ENCODE measurements at regions not wholly inside any gene's neighbourhood (a gene's known extent, or its start where the extent isn't known, plus 50 kb on each side); places are given as distances from the start of the nearest gene placed in this dataset.

- Histone ChIP-seq H3K36me3 (replicated peaks in 1 of 2; ENCODE audit: control insufficient read depth in 1 of 2, insufficient read depth in 2 of 2, low read length in 2 of 2) (no peaks in the 10 kb centered on the region), H3K27ac (ENCODE audit: extremely low read length, insufficient read depth, low read length) (no peak overlapping the region), H3K9me3 (ENCODE audit: low read length) (peaks cover 17% of the 10 kb centered on the region; the same call in 1 of the 2 replicates), H3K27me3 (ENCODE audit: control insufficient read depth in 1 of 2, insufficient read depth in 2 of 2, low read length in 2 of 2) (no peaks in the 10 kb centered on the region), H3K79me2 (ENCODE audit: insufficient read depth, low read length) (no peaks in the 10 kb centered on the region), H3K4me2 (ENCODE audit: low read depth, low read length) (no peak overlapping the region), H2AFZ (ENCODE audit: low read length) (no peak overlapping the region), H3K9ac (ENCODE audit: insufficient read depth, low read depth, low read length) (no peak overlapping the region), H3K4me1 (ENCODE audit: insufficient read depth, low read length) (no peaks in the 10 kb centered on the region), H3K4me3 (replicated peaks in 1 of 3; ENCODE audit: insufficient read depth in 1 of 3, low read depth in 2 of 3, low read length in 3 of 3) (no peak overlapping the region), H4K20me1 (ENCODE audit: insufficient read depth, low read length) (no peaks in the 10 kb centered on the region)
- TF ChIP-seq PPARG (CRISPR knock-in tag; conservative IDR thresholded peaks at IDR 0.05) = no peak
- TF ChIP-seq MLX (CRISPR knock-in tag; IDR thresholded peaks at IDR 0.05) = no peak
- TF ChIP-seq, protein P1, sequence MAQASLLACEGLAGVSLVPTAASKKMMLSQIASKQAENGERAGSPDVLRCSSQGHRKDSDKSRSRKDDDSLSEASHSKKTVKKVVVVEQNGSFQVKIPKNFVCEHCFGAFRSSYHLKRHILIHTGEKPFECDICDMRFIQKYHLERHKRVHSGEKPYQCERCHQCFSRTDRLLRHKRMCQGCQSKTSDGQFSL (CRISPR knock-in tag; IDR thresholded peaks at IDR 0.05) = no peak
- TF ChIP-seq, protein P2, sequence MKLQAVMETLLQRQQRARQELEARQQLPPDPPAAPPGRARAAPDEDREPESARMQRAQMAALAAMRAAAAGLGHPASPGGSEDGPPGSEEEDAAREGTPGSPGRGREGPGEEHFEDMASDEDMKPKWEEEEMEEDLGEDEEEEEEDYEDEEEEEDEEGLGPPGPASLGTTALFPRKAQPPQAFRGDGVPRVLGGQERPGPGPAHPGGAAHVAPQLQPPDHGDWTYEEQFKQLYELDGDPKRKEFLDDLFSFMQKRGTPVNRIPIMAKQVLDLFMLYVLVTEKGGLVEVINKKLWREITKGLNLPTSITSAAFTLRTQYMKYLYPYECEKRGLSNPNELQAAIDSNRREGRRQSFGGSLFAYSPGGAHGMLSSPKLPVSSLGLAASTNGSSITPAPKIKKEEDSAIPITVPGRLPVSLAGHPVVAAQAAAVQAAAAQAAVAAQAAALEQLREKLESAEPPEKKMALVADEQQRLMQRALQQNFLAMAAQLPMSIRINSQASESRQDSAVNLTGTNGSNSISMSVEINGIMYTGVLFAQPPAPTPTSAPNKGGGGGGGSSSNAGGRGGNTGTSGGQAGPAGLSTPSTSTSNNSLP (IDR thresholded peaks at IDR 0.05; ENCODE audit: low read depth, low read length) = no peak
- no peak for TF ChIP-seq ZNF670 (CRISPR knock-in tag; IDR thresholded peaks at IDR 0.05; ENCODE audit: borderline replicate concordance)
- no peak for TF ChIP-seq ZNF839 (CRISPR knock-in tag; IDR thresholded peaks at IDR 0.05; ENCODE audit: borderline replicate concordance)
- TF ChIP-seq ZNF589 (CRISPR knock-in tag; conservative IDR thresholded peaks at IDR 0.05) = no peak
- no peak for TF ChIP-seq PHF21A (CRISPR knock-in tag; IDR thresholded peaks at IDR 0.05)
- no peak for TF ChIP-seq ESRRA (CRISPR knock-in tag; IDR thresholded peaks at IDR 0.05; ENCODE audit: low read depth)
- no peak for TF ChIP-seq TFDP2 (CRISPR knock-in tag; IDR thresholded peaks at IDR 0.05)
- TF ChIP-seq MBD4 (IDR thresholded peaks at IDR 0.05; ENCODE audit: borderline replicate concordance, low read length) = no peak
- TF ChIP-seq, protein P3, sequence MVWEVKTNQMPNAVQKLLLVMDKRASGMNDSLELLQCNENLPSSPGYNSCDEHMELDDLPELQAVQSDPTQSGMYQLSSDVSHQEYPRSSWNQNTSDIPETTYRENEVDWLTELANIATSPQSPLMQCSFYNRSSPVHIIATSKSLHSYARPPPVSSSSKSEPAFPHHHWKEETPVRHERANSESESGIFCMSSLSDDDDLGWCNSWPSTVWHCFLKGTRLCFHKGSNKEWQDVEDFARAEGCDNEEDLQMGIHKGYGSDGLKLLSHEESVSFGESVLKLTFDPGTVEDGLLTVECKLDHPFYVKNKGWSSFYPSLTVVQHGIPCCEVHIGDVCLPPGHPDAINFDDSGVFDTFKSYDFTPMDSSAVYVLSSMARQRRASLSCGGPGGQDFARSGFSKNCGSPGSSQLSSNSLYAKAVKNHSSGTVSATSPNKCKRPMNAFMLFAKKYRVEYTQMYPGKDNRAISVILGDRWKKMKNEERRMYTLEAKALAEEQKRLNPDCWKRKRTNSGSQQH (CRISPR knock-in tag; IDR thresholded peaks at IDR 0.05; ENCODE audit: low read depth) = no peak
- no peak for TF ChIP-seq ZSCAN9 (CRISPR knock-in tag; IDR thresholded peaks at IDR 0.05; ENCODE audit: borderline replicate concordance)
- TF ChIP-seq CBFB (CRISPR knock-in tag; IDR thresholded peaks at IDR 0.05) = no peak
- no peak for TF ChIP-seq DPF2 (CRISPR knock-in tag; IDR thresholded peaks at IDR 0.05; ENCODE audit: borderline replicate concordance, low read depth)
- TF ChIP-seq PHF8 (CRISPR knock-in tag; IDR thresholded peaks at IDR 0.05) = no peak
- no peak for TF ChIP-seq BRF2 (CRISPR knock-in tag; IDR thresholded peaks at IDR 0.05)
- TF ChIP-seq ZSCAN29 (CRISPR knock-in tag; conservative IDR thresholded peaks at IDR 0.05) = no peak
- TF ChIP-seq ZNF33B (CRISPR knock-in tag; IDR thresholded peaks at IDR 0.05) = no peak
- FAIRE-seq (no peak), DNase-seq (ENCODE audit: low spot score) (no peak), ATAC-seq (no peak)
- ChIA-PET POLR2A (no interaction called here), CTCF (ENCODE audit: low intra/inter-chr PET ratio, low total read pairs) (no interaction called here)
- BruUV-seq (replicated peaks) = no TSS peak
- in situ Hi-C loops (cut with HindIII; ENCODE audit: extremely low pct_ligation_motif_present, low pct_unique_long_range_greater_than_20kb) (no loop called here), intact Hi-C loops (cut with micrococcal nuclease; ENCODE audit: unreplicated experiment) (no loop called here)
- WGBS (ENCODE audit: low lambda C conversion rate) = 0% methylated on average over 1 of the region's 1 CpG
Measured at GRCh38 chr6:86683132-86683908, 254.0 kb upstream of the HTR1E start.
